ENCODE measurements at regions not wholly inside any gene's neighbourhood (a gene's known extent, or its start where the extent isn't known, plus 50 kb on each side); places are given as distances from the start of the nearest gene placed in this dataset.

- DNase-seq (ENCODE audit: low spot score) = peak; percentile 71
Measured at GRCh38 chr1:82950606-82951200, 1048.2 kb downstream of the TTLL7 start.

GRCh38 chr1:82948386-82948785 is 1050.5 kb downstream of the TTLL7 start:
- no peak for DNase-seq (ENCODE audit: low spot score)

- DNase-seq (ENCODE audit: low spot score) = no peak
Measured at GRCh38 chr1:82947278-82947677, 1051.7 kb downstream of the TTLL7 start.

- no peak for DNase-seq (ENCODE audit: low spot score)
Measured at GRCh38 chr1:82946096-82946605, 1052.8 kb downstream of the TTLL7 start.

GRCh38 chr1:82944822-82945221 is 1054.1 kb downstream of the TTLL7 start:
- DNase-seq (ENCODE audit: low spot score) = no peak

- DNase-seq (ENCODE audit: low spot score) = no peak
Measured at GRCh38 chr1:82934074-82934473, 1064.9 kb downstream of the TTLL7 start.

GRCh38 chr1:82932727-82933126 is 1066.2 kb downstream of the TTLL7 start:
- DNase-seq (ENCODE audit: low spot score) = no peak

- no peak for DNase-seq (ENCODE audit: low spot score)
Measured at GRCh38 chr1:82932207-82932606, 1066.7 kb downstream of the TTLL7 start.

GRCh38 chr1:82931006-82931405 is 1067.9 kb downstream of the TTLL7 start:
- no peak for DNase-seq (ENCODE audit: low spot score)

- DNase-seq (ENCODE audit: low spot score) = no peak
Measured at GRCh38 chr1:82927753-82928152, 1071.2 kb downstream of the TTLL7 start.

GRCh38 chr1:82924666-82925065 is 1074.3 kb downstream of the TTLL7 start:
- no peak for DNase-seq (ENCODE audit: low spot score)

GRCh38 chr1:82923931-82924330 is 1075.0 kb downstream of the TTLL7 start:
- DNase-seq (ENCODE audit: low spot score) = no peak

- peak; percentile 74 for DNase-seq (ENCODE audit: low spot score)
Measured at GRCh38 chr1:82921759-82922158, 1077.2 kb downstream of the TTLL7 start.

- DNase-seq (ENCODE audit: low spot score) = no peak
Measured at GRCh38 chr1:82920418-82921248, 1078.3 kb downstream of the TTLL7 start.

GRCh38 chr1:82919837-82920236 is 1079.1 kb downstream of the TTLL7 start:
- no peak for DNase-seq (ENCODE audit: low spot score)

GRCh38 chr1:82907313-82907712 is 1091.6 kb downstream of the TTLL7 start:
- no peak for DNase-seq (ENCODE audit: low spot score)

- DNase-seq (ENCODE audit: low spot score) = no peak
Measured at GRCh38 chr1:82903626-82904025, 1095.3 kb downstream of the TTLL7 start.

GRCh38 chr1:82901561-82901960 is 1097.4 kb downstream of the TTLL7 start:
- no peak for DNase-seq (ENCODE audit: low spot score)

- DNase-seq (ENCODE audit: low spot score) = no peak
Measured at GRCh38 chr1:82901118-82901517, 1097.8 kb downstream of the TTLL7 start.

- DNase-seq (ENCODE audit: low spot score) = no peak
Measured at GRCh38 chr1:82899017-82899416, 1098.3 kb downstream of the ADGRL2 start.

GRCh38 chr1:82897549-82897948 is 1096.8 kb downstream of the ADGRL2 start:
- DNase-seq (ENCODE audit: low spot score) = no peak

GRCh38 chr1:82896036-82896435 is 1095.3 kb downstream of the ADGRL2 start:
- DNase-seq (ENCODE audit: low spot score) = no peak

GRCh38 chr1:82894635-82895034 is 1093.9 kb downstream of the ADGRL2 start:
- DNase-seq (ENCODE audit: low spot score) = no peak
